GM23248 (cell line): ENCODE measurements at regions not wholly inside any gene's neighbourhood (a gene's known extent, or its start where the extent isn't known, plus 50 kb on each side); places are given as distances from the start of the nearest gene placed in this dataset.

ENCODE experiments used
- DNase-seq: peaks from one replicate; pipeline ENCODE4 v3.0.0-alpha.2; 2015
- H2AFZ ChIP-seq: fragments of 200-600 bp; sonication (generic); 2 replicates; pipeline ENCODE4 v1.6.1; 2016; ENCODE audit warnings: antibody characterized with exemption
- H3F3A ChIP-seq: fragments of 200-600 bp; sonication (generic); 2 replicates; pipeline ENCODE4 v1.6.1; 2016; ENCODE audit warnings: mild to moderate bottlenecking, antibody characterized with exemption, mixed run types; ENCODE audit not compliant: insufficient read depth
- H3K27ac ChIP-seq: fragments of 200-600 bp; sonication (generic); 2 replicates; pipeline ENCODE4 v1.5.1; 2016; ENCODE audit warnings: mild to moderate bottlenecking
- H3K27me3 ChIP-seq: fragments of 200-600 bp; sonication (generic); replicated peaks from 2 replicates; pipeline ENCODE4 v1.6.1; 2016; ENCODE audit warnings: mild to moderate bottlenecking; ENCODE audit not compliant: insufficient read depth
- H3K36me3 ChIP-seq: fragments of 200-600 bp; sonication (generic); 2 replicates; pipeline ENCODE4 v1.6.1; 2016; ENCODE audit warnings: low read depth, mild to moderate bottlenecking
- H3K4me1 ChIP-seq: fragments of 200-600 bp; sonication (generic); 2 replicates; pipeline ENCODE4 v1.6.1; 2016; ENCODE audit warnings: mild to moderate bottlenecking; ENCODE audit not compliant: insufficient read depth
- H3K4me2 ChIP-seq: fragments of 200-600 bp; sonication (generic); one replicate; pipeline ENCODE4 v1.6.1; 2016; ENCODE audit warnings: mild to moderate bottlenecking; ENCODE audit not compliant: unreplicated experiment
- H3K4me3 ChIP-seq: fragments of 200-600 bp; sonication (generic); 2 replicates; pipeline ENCODE4 v1.5.1; 2016; ENCODE audit warnings: mild to moderate bottlenecking
- H3K79me2 ChIP-seq: fragments of 200-600 bp; sonication (generic); 2 replicates; pipeline ENCODE4 v1.6.1; 2016; ENCODE audit warnings: mild to moderate bottlenecking; ENCODE audit not compliant: insufficient read depth
- H3K9ac ChIP-seq: fragments of 200-600 bp; sonication (generic); 2 replicates; pipeline ENCODE4 v1.6.1; 2016; ENCODE audit warnings: mild to moderate bottlenecking
- H3K9me2 ChIP-seq: fragments of 200-600 bp; sonication (generic); 2 replicates; pipeline ENCODE4 v1.6.1; 2016; ENCODE audit warnings: mixed run types, mild to moderate bottlenecking, moderate library complexity; ENCODE audit not compliant: insufficient read depth
- H3K9me3 ChIP-seq: fragments of 200-600 bp; sonication (generic); one replicate; pipeline ENCODE4 v1.6.1; 2017; ENCODE audit warnings: low read depth
- H4K20me1 ChIP-seq: fragments of 200-600 bp; sonication (generic); 2 replicates; pipeline ENCODE4 v1.6.0; 2016; ENCODE audit not compliant: insufficient read depth
- EZH2 ChIP-seq: fragments of 200-600 bp; sonication (generic); IDR thresholded peaks from 2 replicates; pipeline ENCODE4 v1.6.1; 2018; ENCODE audit warnings: antibody characterized with exemption, mild to moderate bottlenecking; ENCODE audit not compliant: insufficient read depth, poor library complexity, severe bottlenecking
- EZH2phosphoT487 ChIP-seq: fragments of 200-600 bp; sonication (generic); IDR thresholded peaks from 2 replicates; pipeline ENCODE4 v1.6.1; 2018; ENCODE audit warnings: antibody characterized with exemption, moderate library complexity, mild to moderate bottlenecking, low read depth; ENCODE audit not compliant: insufficient read depth
- WGBS, 2 experiments: methylation state at CpG; one replicate each; pipeline ENCODE4 v1.1.6; 2015 to 2017; ENCODE audit warnings: low lambda C conversion rate in 2 of 2, low coverage in 1 of 2; ENCODE audit errors: missing lambda C conversion rate in 2 of 2; 5-methylcytosine and 5-hydroxymethylcytosine counted together
- in situ Hi-C: fragments of 300-500 bp; cut with MboI; formaldehyde crosslinking; loops from 2 replicates; pipeline ENCODE4 v1.15.0; 2020

DNA sequence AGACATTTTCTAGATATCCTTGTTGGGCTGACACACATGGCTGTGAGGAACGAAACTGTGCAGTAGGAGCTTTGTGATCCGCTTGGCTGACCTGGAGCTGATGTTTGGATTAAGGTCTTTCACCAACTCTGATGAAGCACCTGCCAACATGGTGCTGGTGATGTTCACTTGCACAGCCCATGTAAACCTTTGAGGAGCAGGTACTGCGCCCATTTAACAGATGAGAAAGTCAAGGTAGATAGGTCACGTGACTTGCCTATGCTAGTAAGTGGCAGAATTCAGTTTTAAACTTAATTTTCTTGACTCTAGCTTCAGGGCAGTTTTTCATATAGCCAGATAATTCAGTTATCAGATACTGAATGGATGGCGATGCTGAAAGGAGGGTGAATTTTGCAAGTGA lies 351.9 kb downstream of the RPS24 start:
- Histone ChIP-seq H3K4me3 (no peak overlapping the region), H3K79me2 (no peaks in the 10 kb centered on the region), H2AFZ (no peak overlapping the region), H3K9ac (no peak overlapping the region), H3K4me1 (peaks cover 6% of the 10 kb centered on the region; the same call in 1 of the 2 replicates), H3K9me3 (no peaks in the 10 kb centered on the region), H3K27me3 (no peaks in the 10 kb centered on the region), H3K36me3 (no peaks in the 10 kb centered on the region), H3K9me2 (no peaks in the 10 kb centered on the region), H3K27ac (no peak overlapping the region), H4K20me1 (no peaks in the 10 kb centered on the region), H3K4me2 (no peak overlapping the region), H3F3A (no peaks in the 10 kb centered on the region)
- in situ Hi-C loops, result no loop called here
- TF ChIP-seq EZH2phosphoT487, result no peak
- no peak for TF ChIP-seq EZH2
- no peak for DNase-seq
- WGBS, 2 experiments, result 79 to 82% methylated on average over 5 of the region's 5 CpGs

DNA sequence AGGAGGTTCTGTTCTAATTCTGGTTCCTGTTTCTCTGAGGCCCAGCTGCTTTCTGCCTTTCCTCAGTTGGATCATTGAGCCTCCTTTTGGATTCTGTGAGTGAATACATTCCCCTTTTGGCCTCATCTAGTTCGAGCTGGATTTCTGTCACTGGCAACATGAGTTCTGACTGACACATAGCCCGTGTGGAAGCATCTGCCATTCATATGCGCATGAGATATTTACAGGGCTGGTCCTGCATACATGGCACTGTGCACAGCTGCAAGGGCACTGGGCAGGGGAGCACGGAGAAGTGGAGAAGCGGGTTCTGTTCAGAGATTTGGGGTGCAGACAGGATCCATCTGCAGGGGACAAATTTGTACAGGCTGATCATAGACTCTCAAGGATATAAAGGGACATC lies 352.8 kb downstream of the RPS24 start:
- H2AFZ ChIP-seq, result no peak overlapping the region
- H3K9ac ChIP-seq, result no peak overlapping the region
- TF ChIP-seq EZH2 (no peak), EZH2phosphoT487 (no peak)
- no peak overlapping the region for H3K27ac ChIP-seq
- no peaks in the 10 kb centered on the region for H3K27me3 ChIP-seq
- no peak for DNase-seq
- H3K79me2 ChIP-seq, result no peaks in the 10 kb centered on the region
- in situ Hi-C loops, result no loop called here
- H3K9me3 ChIP-seq, result no peaks in the 10 kb centered on the region
- H3K4me1 ChIP-seq, result peaks cover 6% of the 10 kb centered on the region; the same call in 1 of the 2 replicates
- no peaks in the 10 kb centered on the region for H4K20me1 ChIP-seq
- 67% methylated on average over 5 of the region's 5 CpGs for WGBS, 2 experiments
- H3K36me3 ChIP-seq, result no peaks in the 10 kb centered on the region
- no peaks in the 10 kb centered on the region for H3K9me2 ChIP-seq
- no peak overlapping the region for H3K4me3 ChIP-seq
- H3K4me2 ChIP-seq, result no peak overlapping the region
- no peaks in the 10 kb centered on the region for H3F3A ChIP-seq

DNA sequence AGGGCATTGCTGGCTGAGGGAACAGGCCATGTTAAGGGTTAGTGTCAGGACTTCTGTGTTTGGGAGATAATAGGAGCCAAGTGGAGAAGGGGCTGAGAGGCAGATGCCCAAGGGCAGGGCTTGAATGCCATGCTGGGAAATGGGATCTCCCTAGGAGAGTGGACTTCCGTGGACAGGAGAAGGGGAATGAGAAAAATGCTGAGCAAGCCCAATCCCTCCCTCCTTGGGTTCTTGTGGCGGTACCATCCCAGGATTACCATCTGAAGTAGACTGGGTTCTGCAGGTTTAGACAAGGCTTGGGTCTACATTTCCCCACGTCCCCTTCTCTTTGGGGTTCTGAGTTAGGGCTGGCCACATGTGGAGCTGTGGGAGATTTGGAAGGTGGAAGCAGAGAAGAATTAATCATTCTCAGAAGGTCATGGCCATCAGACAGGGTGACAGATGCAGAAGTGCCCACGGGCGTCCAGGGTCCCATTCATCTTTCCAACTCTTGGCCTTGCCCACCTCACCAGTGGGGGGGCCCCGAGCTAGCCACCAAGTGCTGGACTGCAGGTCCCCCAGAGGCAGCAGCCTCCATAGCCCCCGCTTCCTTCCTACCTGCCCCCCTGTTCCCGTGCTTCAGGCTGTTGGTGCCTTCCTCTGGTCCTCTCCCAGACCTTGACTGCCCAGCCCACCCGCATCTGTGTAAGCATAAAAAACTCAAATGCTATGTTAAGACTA lies 354.8 kb downstream of the RPS24 start:
- H3K4me2 ChIP-seq, result no peak overlapping the region
- 77 to 80% methylated on average over 8 to 9 of the region's 9 CpGs for WGBS, 2 experiments

DNA sequence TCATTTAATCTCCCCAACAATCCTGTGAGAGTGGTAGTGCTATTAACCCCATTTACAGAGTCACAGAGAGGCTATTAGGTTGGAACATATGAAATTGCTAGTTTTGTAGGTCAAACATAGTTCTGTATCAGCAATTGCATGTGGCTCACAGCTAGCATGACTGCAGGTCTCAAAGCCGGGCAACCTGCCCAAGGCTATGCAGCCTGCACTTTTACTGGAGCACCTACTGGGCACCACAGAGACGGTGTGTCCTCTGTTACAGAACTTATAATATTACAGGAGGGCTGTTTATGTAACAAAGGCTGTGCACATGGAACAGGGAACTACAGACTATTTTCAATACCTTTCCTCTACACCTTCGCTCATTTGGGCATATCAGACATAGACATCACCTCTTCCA lies 355.8 kb downstream of the RPS24 start:
- Histone ChIP-seq H3K9me3 (no peaks in the 10 kb centered on the region), H3K27me3 (no peaks in the 10 kb centered on the region), H3K79me2 (no peaks in the 10 kb centered on the region), H3K27ac (no peak overlapping the region), H2AFZ (no peak overlapping the region), H3K4me2 (no peak overlapping the region), H3K9ac (no peak overlapping the region), H3K9me2 (no peaks in the 10 kb centered on the region), H3K36me3 (no peaks in the 10 kb centered on the region), H3K4me1 (peaks cover 6% of the 10 kb centered on the region; the same call in 1 of the 2 replicates), H3K4me3 (no peak overlapping the region), H4K20me1 (no peaks in the 10 kb centered on the region), H3F3A (no peaks in the 10 kb centered on the region)
- in situ Hi-C loops, result no loop called here
- DNase-seq, result no peak
- no peak for TF ChIP-seq EZH2phosphoT487
- TF ChIP-seq EZH2, result no peak
- 79 to 80% methylated on average over 3 of the region's 3 CpGs for WGBS, 2 experiments

More for the DNA sequence above, 354.8 kb downstream of the RPS24 start:
- Histone ChIP-seq H3K79me2 (no peaks in the 10 kb centered on the region), H3K36me3 (no peaks in the 10 kb centered on the region), H3K4me3 (no peak overlapping the region), H3K9me2 (no peaks in the 10 kb centered on the region), H4K20me1 (no peaks in the 10 kb centered on the region), H3K27ac (no peak overlapping the region), H3F3A (no peaks in the 10 kb centered on the region), H3K9ac (no peak overlapping the region), H3K4me1 (peaks cover 6% of the 10 kb centered on the region; the same call in 1 of the 2 replicates), H3K27me3 (no peaks in the 10 kb centered on the region), H2AFZ (no peak overlapping the region), H3K9me3 (no peaks in the 10 kb centered on the region)
- in situ Hi-C loops, result no loop called here
- no peak for DNase-seq
- no peak for TF ChIP-seq EZH2
- no peak for TF ChIP-seq EZH2phosphoT487
